CD4-positive, alpha-beta T cell treated with Interleukin-6 for 4 hours (primary cell): ENCODE measurements at regions not wholly inside any gene's neighbourhood (a gene's known extent, or its start where the extent isn't known, plus 50 kb on each side); places are given as distances from the start of the nearest gene placed in this dataset.

Experiments
- DNase-seq: peaks from one replicate; pipeline ENCODE4 v3.0.0-alpha.2; 2020; ENCODE audit warnings: mixed read lengths

GRCh38 chrX:103158317-103158621 lies 56.6 kb upstream of the BEX4 start:
- no peak for DNase-seq

DNA sequence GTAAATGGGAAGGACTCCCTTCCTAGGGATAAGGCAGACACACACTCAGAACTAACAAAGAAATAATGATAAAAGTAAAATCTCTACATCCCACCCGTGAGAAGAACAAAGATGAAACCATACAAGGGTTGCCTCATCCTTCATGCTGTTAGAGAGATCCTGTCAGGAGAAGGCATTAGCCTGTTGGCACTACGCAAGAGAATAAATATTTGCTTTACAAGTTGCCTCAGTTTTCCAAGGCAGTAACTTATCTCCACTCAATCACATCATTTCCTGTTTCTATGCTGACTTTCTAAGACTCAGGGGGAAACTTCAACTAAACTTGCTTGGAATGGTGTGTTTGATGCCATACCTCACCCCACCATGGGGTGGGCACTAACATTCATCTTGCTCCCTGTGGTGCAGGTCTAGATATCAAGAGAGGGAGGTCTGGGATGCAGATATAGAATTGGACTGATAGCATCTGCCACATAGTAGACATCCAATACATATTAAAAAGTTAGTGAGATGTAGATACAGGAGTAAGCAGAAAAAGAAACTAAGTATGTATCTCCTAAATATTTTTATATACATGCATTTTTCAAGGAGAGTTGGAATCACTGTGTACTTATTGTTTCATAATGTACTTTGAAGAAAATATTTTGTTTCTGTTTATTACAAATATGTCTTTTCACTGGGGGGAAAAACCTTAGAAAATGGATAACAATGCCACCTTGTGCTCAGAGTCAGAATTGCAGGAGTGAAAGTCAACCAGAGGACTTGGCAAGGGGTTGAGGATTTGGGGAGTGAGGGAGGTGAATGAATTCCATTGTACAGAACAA lies 57.2 kb upstream of the BEX4 start:
- DNase-seq, result peak; percentile 15

GRCh38 chrX:103155201-103155600 lies 59.7 kb upstream of the BEX4 start:
- no peak for DNase-seq

GRCh38 chrX:103153661-103154060 lies 60.7 kb upstream of the NXF3 start:
- DNase-seq, result no peak

GRCh38 chrX:103151799-103152198 lies 58.9 kb upstream of the NXF3 start:
- no peak for DNase-seq

GRCh38 chrX:103149652-103150051 lies 56.7 kb upstream of the NXF3 start:
- DNase-seq, result no peak

- DNase-seq, result no peak
Observed at GRCh38 chrX:103148075-103148474, 55.1 kb upstream of the NXF3 start.
